ENCODE measurements at regions not wholly inside any gene's neighbourhood (a gene's known extent, or its start where the extent isn't known, plus 50 kb on each side); places are given as distances from the start of the nearest gene placed in this dataset.

DNA sequence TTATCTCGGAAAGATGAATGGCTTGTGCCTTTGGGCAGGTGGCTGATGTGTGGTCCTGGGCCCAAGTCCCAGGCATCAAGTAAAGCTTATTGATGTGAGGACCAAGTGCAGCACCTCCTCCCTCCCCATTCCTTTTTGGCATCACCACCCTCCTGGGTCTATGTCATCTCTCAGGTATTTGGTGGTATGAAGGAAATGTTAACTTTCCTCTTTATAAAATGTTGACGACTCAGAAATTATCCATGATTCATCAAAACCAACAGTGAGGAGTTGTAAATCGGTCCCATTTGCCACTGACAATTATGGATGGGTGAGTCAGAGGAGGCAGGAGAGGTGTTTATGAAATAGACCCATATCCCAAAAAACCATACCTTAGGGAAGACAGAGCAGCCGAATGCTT, 229.4 kb upstream of the GATB start:
- DNase-seq (ENCODE audit: low read depth, low spot score), result no peak

DNA sequence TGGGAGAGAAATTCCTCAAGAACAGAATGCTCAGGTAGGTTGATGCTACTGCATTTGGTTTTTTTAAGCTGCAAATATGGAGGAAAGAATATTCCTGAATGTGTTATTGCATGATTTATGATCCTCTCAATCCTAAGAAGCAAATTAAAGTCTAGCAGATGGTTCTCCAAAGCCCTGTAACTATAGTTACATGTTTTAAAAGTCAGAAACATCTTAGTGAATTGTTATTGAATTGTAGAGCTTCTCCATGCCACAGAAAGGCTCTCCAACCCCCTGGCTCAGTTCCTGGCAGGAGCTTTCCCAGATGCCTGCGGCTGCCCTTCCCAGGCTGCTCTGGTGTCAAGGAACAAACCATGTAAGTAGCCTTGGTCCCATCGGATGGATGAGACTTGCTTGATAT, 227.8 kb upstream of the GATB start:
- no peak for DNase-seq (ENCODE audit: low read depth, low spot score)

DNA sequence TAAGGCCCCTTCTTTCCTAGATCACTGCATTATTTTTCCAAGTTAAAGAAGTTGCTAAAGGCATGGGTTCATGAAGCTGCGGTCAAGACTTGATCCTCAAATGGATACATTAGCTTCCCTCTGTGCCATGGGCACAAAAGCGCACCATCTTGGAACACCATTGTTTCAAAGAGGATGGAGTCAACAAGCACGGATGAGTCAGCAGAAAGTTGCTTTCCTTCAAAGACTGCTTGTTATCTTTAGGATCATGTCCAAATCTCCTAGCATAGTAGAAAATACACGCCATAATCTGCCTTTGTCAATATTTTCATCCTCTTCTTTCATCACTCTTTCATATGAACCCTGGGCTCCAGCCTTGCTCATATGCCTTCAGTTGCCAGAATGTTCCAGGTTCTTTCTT, 226.8 kb upstream of the GATB start:
- no peak for DNase-seq (ENCODE audit: low read depth, low spot score)

DNA sequence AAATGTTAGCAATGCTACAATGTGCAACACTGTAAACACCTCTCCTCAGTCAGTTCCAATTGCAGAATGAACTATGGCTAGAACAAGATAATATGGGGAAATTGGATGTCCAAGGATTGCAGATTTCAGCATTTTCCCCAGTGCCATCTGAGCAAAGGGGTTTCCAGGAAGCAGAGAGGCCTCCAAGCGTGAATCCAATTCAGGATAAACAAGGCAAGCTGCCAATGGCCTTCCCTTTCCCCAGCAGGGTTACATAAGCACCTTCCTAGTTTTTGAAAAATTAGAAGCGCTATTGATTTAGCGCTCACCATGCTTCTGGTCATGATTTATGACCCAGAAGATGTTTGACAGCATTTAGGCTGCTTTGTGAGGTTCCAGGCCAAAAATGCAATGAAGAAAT, 223.0 kb upstream of the GATB start:
- DNase-seq (ENCODE audit: low read depth, low spot score), result no peak

DNA sequence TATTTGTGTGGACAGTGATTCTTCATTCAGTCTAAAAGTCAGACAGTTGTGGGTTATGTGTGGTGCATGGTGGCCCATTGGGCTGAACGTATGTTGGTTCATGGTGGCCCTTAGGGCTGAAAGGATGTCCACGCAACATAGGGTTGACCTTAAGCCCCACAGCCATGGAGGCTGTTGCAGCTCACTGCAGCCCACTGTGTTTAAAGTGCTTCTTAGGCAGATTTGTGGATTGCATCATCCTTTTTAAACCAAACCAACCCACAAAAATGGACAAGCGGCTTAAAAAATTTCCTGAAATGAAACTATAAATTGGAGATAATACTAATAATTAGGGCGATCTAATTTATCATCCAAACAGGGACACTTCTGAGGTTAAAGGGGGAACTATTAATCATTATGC, 219.0 kb upstream of the GATB start:
- no peak for DNase-seq (ENCODE audit: low read depth, low spot score)

DNA sequence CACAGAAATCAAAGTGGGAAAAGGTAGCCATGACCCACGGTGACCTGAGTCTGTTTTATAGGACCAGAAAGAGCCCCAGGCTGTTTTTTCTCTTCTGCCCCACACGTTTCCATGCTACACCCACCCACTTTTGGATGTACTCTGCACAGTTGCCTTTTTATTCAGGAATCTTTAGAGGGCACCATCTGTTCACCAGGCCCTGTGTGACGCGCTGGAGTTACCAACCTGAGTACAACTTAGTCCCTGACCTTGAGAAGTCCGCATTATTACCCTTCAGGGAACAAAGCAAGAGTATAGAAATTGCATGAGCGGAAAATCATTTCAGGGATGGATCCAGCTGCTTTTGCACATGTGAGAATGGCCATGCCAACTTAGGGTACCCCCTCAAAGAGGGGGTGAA, 207.8 kb upstream of the GATB start:
- DNase-seq (ENCODE audit: low read depth, low spot score), result no peak

DNA sequence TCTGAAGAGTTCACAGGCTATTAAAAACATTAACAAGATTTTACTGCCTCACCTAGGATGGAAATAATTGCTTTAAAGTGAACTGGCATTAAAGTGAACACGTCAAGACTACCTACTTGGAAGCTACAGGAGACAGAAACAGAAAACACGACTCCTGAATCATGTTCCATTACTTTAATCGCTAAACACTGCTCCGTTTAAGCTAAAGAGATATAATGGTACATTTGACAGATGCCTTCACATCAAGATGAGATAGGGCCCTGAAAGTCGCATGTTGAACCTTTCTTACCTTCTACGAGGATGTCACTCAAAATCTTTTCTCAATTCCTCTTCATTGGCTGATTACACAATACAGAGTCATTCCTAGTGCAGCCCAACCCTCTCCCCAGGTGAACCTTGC, 206.3 kb upstream of the GATB start:
- DNase-seq (ENCODE audit: low read depth, low spot score), result no peak

DNA sequence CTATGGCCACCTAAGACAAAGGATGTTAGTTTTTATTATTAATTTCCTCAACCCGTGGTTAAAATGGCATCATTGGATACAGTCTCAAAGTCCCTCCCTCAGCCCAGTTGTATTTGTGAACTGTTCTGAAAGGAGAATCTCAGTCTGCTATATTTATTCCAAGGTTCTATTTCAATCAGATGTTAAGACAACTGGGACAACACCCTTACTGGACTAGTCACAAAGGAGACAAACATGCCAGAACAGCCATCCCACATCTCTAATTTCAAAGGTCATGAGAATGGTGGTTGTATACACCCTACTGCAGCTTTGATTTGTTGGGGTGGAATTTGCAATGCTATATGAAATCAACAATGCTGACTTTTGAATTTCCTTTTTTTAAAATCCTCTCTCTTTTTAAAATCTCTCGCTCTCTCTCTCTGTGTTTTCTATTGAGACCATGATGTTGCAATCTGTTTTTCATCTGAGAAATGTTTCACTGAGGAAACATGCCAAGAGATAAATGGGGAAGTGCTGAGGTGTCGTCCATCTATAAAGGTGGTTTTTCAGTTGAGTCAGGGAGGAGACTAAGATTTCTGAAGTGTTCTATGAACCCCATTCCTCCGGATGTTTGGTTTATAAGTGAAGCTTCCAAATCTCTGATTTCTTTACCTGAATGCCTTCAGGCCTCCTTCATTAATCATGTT, 201.5 kb upstream of the GATB start:
- no peak for DNase-seq (ENCODE audit: low read depth, low spot score)

DNA sequence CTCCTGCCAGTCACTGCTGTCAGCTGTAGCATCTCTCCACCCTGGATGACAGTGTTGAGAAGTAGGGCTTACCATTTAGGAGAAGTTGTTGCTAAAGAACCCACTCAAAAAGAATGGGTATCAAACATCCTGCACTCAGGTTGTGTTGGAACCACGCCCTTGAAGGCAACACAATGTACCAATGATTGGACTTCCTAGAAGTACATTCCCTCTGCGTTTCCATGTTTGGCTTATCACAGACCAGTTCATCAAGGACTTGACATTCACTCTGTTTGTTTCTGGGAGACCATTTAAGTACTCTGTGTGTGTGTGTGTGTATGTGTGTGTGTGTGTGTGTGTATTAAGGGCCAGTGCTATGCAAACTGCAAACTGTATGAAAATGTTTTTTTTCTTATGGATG, 200.6 kb upstream of the GATB start:
- DNase-seq (ENCODE audit: low read depth, low spot score), result no peak

DNA sequence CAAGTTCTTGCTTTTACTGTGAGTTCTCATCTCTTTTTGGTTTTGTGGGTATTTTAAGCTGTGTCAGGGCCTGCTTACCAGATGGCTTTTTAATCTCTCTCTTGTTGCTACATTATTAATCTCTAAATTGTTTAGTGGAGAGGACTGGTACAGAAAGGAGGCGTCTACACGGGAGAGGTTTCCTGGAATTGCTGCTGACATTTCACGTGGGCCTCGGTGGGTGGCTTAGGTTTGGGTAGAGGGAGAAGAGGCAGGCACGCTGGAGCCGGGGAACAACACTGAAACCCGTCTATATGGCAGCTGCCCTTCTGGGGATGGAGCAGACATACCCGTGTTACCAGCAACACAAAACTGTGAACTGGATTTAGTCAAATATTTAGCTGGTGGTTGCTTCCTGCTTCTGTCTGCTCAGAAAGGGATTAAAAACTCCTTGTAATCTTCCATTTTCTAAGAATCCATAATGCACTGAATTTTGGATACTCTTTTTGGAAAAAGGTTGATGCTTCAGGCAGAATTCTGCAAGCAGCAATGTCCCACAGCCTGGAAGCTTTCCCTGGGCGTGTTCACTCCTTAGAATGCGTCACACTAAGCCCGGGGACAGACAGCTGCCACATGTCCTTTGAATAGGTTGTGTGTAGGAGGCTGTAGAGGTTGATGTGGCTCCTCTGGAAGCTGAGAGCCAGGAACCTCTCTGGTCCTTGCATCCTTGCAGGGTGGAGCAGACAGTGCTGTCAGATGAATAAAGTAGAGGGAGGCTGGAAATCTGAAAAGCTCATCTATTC, 199.8 kb upstream of the GATB start:
- DNase-seq (ENCODE audit: low read depth, low spot score), result no peak

DNA sequence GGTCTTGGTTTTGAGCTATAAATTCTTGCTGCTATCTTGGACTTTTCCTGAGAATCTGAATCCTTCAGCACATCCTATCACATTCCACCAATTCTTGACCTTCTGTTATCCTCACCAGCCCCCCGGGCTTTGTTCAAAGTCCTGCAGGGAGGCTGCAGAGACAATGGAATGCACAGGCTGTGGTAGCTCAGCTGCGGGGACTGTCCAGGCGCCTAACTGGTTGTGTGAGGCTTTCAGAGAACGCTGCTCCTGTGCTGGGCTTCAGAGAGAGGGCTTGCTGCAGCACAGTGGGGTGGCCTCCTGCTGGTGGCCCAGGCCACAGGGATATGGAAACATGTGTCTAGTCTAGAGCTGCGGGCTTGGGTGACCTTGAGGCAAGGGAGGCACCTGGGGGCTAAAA, 196.3 kb upstream of the GATB start:
- DNase-seq (ENCODE audit: low read depth, low spot score), result no peak

DNA sequence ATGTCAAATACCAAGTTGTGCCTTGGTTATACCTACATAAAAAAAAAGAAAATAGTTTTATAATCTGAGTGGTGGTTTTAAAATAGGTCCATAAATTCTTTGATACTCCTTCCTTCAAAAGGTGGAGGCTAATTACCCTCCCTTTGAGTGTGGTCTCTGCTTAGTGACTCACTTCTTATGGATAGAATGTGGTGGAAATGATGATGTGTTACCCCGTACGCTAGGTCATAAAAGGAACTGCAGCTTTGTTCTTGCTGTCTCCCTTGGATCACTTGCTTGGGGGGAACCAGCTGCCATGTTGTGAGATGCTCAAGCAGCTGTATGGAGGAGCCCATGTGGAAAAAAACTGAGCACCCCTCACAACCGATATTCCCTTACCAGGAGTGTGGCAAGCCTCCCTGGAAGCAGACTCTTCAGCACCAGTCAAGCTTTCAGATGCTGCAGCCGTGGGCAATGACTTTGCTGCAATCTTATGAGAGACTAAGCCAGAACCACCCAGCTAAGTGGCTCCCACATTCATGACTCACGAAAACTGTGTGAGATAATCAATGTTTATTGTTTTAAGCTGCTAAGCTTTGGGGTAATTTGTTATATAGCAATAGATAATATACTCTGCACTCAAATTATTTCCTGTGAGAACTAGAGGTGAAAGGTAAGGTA, 195.0 kb upstream of the GATB start:
- DNase-seq (ENCODE audit: low read depth, low spot score), result no peak

DNA sequence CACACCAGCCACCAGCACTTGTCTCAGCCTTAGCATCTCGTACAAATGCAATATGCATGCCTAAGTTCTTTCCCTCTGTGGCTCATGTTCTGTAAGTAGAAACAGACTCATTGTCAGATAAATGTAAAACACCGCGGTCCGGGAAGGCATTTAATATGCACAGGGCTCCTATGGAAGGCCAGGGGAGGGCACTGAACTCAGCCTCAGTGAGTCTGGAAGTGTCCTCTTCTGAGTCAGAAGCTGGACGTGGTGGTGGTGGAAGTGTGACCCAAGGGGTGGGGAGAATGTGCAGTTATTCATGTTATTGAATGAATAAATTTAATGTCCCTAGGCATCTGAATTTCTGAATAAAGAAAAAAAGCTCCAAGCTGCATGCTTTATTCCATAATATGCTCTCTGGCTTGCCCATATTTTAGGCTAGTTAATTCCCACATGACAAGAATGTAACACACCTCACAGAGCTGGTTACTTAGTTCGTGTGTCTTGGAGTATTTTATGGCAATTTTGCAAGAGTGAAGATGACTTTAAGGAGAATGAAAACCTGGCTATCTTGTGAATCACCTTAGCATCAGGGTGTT, 193.1 kb upstream of the GATB start:
- no peak for DNase-seq (ENCODE audit: low read depth, low spot score)

DNA sequence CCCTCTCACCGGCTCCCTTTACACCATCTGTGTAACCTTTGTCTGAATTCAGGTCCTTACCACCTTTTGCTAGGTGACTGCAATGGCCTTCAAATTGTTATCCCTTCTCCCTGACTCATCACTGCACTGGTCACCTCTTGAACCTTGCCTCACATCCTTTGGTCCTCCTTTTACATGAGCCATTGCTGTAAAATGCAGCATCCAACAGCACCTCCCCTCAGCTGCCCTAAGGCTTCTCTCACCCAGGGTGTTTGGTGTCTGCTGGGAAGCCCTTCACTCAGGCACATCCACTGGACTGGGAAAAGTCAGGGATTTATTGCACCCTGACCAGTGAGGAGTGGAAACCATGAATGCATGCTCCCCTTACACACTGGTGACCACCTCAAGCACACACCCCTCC, 192.5 kb upstream of the GATB start:
- no peak for DNase-seq (ENCODE audit: low read depth, low spot score)

DNA sequence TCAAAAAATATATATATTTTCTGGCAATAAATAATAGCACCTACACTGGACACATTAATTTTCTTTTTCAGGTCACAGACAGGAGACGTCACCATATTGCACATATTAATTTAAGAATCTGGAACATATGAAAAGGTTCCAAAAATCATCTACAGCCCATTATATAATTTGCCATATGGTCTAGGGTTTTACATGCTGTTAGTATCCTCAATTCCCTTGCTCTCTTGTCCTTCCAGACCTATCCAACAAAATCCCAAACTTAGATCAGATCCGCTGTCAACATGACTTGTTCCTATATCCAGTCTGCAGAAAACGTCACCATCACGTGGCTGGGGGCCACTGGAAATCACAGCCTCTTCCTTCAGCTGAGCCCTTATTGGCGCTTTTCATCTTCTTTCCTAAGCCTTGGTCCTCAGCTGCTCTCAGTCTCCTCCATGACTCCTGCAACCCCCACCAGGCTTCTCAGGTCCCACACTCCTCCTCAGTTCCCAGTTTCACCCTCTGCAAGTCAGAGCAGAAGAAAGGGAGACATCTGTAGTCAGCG, 192.0 kb upstream of the GATB start:
- DNase-seq (ENCODE audit: low read depth, low spot score), result no peak

DNA sequence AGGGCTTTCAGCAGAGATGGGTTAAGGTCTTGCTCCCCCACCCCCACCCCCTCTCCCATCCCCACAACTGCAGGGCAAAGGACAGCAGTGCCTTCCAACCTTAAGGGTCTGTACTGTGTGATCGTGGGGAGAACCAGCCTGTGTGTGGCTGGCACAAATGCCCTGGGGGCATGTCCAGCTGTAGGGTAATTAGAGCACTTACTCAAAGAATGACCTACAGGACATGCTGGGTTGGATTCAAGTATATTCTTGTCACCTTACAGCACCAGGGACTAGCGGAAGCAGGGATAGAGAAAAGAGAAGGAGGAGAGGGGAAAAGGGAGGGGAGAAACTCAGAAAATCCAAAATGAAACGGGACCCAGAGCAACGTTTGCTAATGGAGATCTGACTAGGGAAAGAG, 191.3 kb upstream of the GATB start:
- no peak for DNase-seq (ENCODE audit: low read depth, low spot score)

DNA sequence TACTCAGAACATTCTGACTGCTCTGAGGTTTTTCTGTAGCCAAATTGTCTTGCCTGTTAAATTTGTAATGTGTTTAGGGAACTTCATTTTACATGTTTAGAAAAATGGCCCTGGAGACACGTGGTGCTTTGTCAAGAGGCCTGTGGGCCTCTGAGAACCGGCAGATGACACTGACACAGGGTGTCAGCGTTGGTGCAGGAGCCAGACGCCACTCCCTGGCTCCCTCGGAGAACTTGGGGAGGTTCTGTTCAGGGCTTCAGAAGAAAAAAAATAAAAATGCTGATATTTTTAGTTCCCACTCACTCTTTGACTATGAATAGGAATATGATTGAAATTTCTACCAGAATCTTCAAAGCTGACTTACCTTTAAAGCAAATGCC, 190.9 kb upstream of the GATB start:
- no peak for DNase-seq (ENCODE audit: low read depth, low spot score)

DNA sequence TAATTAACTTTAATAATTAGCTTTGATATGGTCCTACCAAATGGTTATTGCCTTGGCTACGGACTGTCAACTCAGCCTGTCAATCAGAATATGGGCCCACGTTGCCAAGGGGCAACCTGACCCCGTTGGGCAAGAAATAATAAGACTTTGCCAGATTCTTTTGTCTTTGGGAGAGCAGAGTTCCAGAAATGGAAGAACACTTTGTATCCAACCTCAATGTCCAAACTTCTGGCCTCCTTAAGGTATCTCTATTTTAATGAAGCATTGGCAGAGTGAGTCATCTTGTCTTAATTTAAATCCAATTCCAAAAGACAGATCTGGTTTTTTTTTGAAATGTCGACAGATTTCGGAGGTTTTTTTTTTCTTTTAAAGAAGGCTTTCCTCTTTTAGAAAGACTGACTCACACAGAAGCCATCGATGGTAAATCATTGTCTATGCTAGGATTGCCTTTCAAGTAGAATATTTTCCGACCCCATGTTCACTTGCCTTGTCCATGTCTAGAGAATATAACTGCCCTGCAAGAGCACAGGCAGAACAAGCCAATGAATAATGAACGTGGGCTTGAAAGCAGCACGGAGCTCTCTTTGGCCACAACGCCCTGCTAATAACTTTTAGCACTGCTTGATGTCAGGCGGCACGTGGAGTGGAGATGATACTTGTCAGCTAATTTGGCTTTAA, 190.3 kb upstream of the GATB start:
- no peak for DNase-seq (ENCODE audit: low read depth, low spot score)

DNA sequence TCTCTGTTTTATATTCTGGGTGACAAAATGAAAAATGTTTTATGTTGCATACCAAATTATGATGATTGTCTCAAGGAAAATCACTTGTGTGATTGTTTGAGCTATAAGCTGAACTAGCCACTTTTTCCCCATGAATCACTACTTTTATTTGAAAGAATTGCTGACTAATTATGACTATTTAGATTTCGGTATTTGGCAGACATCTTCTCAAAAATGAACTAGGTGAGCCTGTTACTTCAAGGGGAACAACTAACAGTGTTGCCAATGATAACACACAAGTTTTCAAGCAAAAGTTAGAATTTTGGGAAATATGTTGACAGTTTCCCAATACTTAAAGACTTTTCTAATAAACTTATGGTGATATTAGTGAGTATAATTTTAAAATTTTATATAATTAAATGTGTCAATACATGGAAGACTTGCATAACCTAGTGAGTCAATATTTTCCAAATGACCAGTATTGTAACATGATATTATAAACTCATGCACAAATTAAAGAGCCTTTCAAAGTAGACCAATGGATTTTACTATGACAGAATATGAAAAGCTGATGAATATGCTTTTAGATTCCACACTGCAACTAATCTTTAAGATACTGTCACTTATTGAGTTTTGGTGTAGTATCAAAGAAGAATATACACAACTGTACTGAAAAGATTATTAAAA, 187.7 kb upstream of the GATB start:
- no peak for DNase-seq (ENCODE audit: low read depth, low spot score)

DNA sequence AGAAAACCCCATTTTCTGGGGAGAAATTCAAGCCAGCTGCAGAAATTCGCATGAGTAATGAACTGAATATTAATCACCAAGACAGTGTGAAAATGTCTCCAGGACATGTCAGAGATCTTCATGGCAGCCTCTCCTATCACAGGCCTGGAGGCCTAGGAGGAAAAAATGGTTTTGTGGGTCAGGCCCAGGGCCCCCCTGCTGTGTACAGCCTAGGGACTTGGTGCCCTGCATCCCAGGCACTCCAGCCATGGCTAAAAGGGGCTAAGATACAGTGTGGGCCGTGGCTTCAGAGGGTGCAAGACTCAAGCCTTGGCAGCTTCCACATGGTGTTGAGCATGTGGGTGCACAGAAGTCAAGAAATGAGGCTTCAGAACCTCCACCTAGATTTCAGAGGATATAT, 185.9 kb upstream of the GATB start:
- DNase-seq (ENCODE audit: low read depth, low spot score), result no peak

DNA sequence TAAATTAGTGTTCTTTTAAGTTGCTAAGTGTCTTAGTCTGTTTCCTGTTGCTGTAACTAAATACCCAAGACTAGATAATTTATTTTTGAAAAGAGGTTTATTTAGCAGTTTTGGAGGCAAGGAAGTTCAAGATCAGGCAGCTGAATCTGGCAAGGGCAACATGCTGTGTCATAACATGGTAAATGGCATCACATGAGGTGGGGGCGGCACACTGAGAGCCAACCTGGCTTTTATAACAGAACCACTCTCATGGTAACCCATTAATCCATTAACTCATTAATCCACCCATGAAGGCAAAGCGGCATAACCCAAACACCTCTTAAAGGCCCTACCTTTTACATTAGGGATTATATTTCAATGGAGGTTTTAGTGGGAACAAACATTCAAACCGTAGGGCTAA, 182.2 kb upstream of the GATB start:
- DNase-seq (ENCODE audit: low read depth, low spot score), result no peak

Data from activated CD4-positive, CD25-positive, alpha-beta regulatory T cell treated with anti-CD3 and anti-CD28 coated beads, Interleukin-2, amount 50 U/mL, for 16 hours (primary cell).